Calu3 (cell line): ENCODE measurements at regions not wholly inside any gene's neighbourhood (a gene's known extent, or its start where the extent isn't known, plus 50 kb on each side); places are given as distances from the start of the nearest gene placed in this dataset.

Experiments used
- BruUV-seq: library from RNA; stranded (reverse); fragments of 400-500 nt; replicated peaks from 2 replicates; lab custom pipeline; 2021; lab: Mats Ljungman, UMichigan
- CTCF ChIA-PET: fragments of 300-600 bp; sonication (Branson Sonifier 250); formaldehyde crosslinking; loops from one replicate; lab custom pipeline; 2022; ENCODE audit warnings: antibody characterized with exemption; lab: Charles Lee
- DNase-seq: peaks from one replicate; pipeline ENCODE4 v3.0.0; 2022
- H3K27ac Mint-ChIP-seq: one replicate; pipeline ENCODE4 v1.8.0; 2022; ENCODE audit warnings: mixed read lengths; ENCODE audit not compliant: unreplicated experiment
- H3K27me3 Mint-ChIP-seq: one replicate; pipeline ENCODE4 v1.8.0; 2022; ENCODE audit warnings: mixed read lengths; ENCODE audit not compliant: unreplicated experiment
- H3K36me3 Mint-ChIP-seq: one replicate; pipeline ENCODE4 v1.8.0; 2022; ENCODE audit warnings: mild to moderate bottlenecking, moderate library complexity, mixed read lengths; ENCODE audit not compliant: insufficient read depth, unreplicated experiment
- H3K4me1 Mint-ChIP-seq: one replicate; pipeline ENCODE4 v1.8.0; 2022; ENCODE audit warnings: mild to moderate bottlenecking, low read depth, mixed read lengths; ENCODE audit not compliant: unreplicated experiment
- H3K4me3 Mint-ChIP-seq: one replicate; pipeline ENCODE4 v1.8.0; 2022; ENCODE audit warnings: mild to moderate bottlenecking, low read depth, moderate library complexity, mixed read lengths; ENCODE audit not compliant: unreplicated experiment
- H3K9me3 Mint-ChIP-seq: one replicate; pipeline ENCODE4 v1.8.0; 2022; ENCODE audit warnings: low read depth, mixed read lengths; ENCODE audit not compliant: unreplicated experiment
- intact Hi-C: fragments of 100-400 bp; cut with micrococcal nuclease; formaldehyde crosslinking; loops from one replicate; pipeline ENCODE4 v1.10.0; 2022; ENCODE audit not compliant: unreplicated experiment
- TF ChIP-seq, protein P1 (sequence below): fragments of 200-600 bp; IDR thresholded peaks from one replicate; pipeline ENCODE4 v1.8.0; 2022; ENCODE audit warnings: antibody characterized with exemption; ENCODE audit not compliant: unreplicated experiment

DNA sequence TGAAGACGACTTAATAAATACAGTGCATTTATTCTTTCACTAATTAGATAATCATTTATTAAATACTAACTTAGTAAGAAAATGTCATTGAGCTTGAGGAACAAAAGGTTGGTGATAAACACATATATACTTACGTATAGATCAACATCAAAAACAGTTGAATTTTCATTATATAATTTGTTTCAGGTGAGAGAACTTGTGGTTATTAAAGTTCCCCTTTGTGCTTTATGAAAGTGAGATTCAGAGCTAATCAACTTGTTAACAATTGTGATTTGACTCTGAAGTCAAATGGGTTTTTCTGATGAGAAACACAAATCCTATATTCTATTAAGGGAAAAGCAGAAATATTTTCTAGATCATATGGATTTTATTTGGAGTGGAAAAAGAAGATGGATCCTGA lies 524.0 kb downstream of the SOX11 start:
- Mint-ChIP-seq H3K27me3 (no peaks in the 10 kb centered on the region), H3K4me3 (no peak overlapping the region), H3K27ac (no peak overlapping the region), H3K36me3 (no peaks in the 10 kb centered on the region), H3K9me3 (no peaks in the 10 kb centered on the region), H3K4me1 (no peaks in the 10 kb centered on the region)
- intact Hi-C loops, result no loop called here
- TF ChIP-seq, protein P1, sequence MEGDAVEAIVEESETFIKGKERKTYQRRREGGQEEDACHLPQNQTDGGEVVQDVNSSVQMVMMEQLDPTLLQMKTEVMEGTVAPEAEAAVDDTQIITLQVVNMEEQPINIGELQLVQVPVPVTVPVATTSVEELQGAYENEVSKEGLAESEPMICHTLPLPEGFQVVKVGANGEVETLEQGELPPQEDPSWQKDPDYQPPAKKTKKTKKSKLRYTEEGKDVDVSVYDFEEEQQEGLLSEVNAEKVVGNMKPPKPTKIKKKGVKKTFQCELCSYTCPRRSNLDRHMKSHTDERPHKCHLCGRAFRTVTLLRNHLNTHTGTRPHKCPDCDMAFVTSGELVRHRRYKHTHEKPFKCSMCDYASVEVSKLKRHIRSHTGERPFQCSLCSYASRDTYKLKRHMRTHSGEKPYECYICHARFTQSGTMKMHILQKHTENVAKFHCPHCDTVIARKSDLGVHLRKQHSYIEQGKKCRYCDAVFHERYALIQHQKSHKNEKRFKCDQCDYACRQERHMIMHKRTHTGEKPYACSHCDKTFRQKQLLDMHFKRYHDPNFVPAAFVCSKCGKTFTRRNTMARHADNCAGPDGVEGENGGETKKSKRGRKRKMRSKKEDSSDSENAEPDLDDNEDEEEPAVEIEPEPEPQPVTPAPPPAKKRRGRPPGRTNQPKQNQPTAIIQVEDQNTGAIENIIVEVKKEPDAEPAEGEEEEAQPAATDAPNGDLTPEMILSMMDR, result no peak
- no peak for DNase-seq
- no TSS peak for BruUV-seq
- CTCF ChIA-PET, result no interaction called here

DNA sequence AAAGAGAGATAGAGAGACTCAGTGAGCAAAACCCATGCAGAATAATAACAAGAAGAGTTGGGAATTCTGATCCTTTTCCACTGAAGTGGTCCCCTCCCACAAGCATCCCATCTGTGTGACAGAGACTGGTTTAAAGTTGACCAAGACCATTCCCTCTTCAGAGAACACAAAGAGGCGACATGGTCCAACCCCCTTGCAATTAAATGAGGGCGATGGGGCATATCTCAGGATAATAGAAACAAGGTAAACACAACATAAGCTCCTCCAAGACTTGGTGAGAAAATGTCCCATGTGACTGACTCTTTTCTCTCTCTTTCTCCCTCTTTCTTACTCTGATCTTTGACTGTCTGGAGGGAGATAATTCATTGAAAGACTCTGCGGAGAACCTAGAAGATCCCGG lies 526.7 kb downstream of the SOX11 start:
- Mint-ChIP-seq H3K27me3 (no peaks in the 10 kb centered on the region), H3K4me1 (no peaks in the 10 kb centered on the region), H3K4me3 (no peak overlapping the region), H3K36me3 (no peaks in the 10 kb centered on the region), H3K9me3 (no peaks in the 10 kb centered on the region), H3K27ac (no peak overlapping the region)
- BruUV-seq, result no TSS peak
- intact Hi-C loops, result no loop called here
- TF ChIP-seq, protein P1, result no peak
- DNase-seq, result no peak
- CTCF ChIA-PET, result no interaction called here

DNA sequence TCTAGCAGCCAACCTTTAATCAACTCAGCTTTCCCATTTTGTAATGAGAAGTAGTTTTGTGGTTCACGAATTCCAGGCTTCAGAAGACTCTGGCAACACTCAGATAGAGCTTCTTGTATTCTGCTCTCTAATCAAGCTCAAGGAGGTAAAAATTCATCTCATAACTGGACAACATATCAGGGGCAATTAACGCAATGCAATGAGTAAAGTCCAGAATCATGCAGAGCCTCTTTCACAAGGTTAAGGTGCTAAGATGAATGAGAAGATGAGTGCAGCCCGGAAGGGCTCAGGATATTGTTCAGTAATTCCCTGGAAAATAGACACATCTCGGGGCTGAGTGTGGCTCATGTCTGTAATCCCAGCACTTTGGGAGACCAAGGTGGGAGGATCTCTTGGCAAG lies 527.7 kb downstream of the SOX11 start:
- no peak for DNase-seq
- intact Hi-C loops, result no loop called here
- CTCF ChIA-PET, result no interaction called here
- Mint-ChIP-seq H3K4me3 (no peak overlapping the region), H3K27ac (no peak overlapping the region), H3K9me3 (no peaks in the 10 kb centered on the region), H3K36me3 (no peaks in the 10 kb centered on the region), H3K27me3 (no peaks in the 10 kb centered on the region), H3K4me1 (no peaks in the 10 kb centered on the region)
- no TSS peak for BruUV-seq
- TF ChIP-seq, protein P1, result no peak

- Mint-ChIP-seq H3K4me3 (no peak overlapping the region), H3K27me3 (no peaks in the 10 kb centered on the region), H3K36me3 (no peaks in the 10 kb centered on the region), H3K9me3 (no peaks in the 10 kb centered on the region), H3K27ac (no peak overlapping the region), H3K4me1 (no peaks in the 10 kb centered on the region)
- CTCF ChIA-PET, result no interaction called here
- DNase-seq, result no peak
- BruUV-seq, result no TSS peak
- TF ChIP-seq, protein P1, result no peak
- intact Hi-C loops, result no loop called here
Measured at GRCh38 chr2:6222296-6222695, 530.1 kb downstream of the SOX11 start.

DNA sequence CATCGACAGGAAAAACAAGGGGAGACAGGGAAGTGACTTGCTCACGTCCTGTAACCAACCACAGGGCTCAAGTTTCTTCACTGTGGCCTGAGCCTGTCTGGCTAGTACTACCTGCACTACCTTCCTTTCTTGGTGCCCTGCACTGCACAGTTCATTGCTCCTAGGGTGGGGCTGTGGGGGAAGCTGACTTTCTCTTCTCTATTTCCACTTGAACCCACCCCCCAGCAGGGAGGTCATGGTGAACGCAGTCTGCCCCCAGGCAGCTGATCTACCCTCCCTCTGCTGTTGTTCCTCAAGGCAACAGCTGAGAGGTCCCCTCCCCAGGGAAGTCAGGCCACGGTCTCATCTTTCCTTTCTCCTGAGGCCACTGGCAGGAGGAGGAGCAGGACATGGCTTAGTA lies 532.1 kb downstream of the SOX11 start:
- DNase-seq, result no peak
- Mint-ChIP-seq H3K9me3 (no peaks in the 10 kb centered on the region), H3K4me1 (no peaks in the 10 kb centered on the region), H3K36me3 (no peaks in the 10 kb centered on the region), H3K4me3 (no peak overlapping the region), H3K27me3 (no peaks in the 10 kb centered on the region), H3K27ac (no peak overlapping the region)
- BruUV-seq, result no TSS peak
- intact Hi-C loops, result no loop called here
- TF ChIP-seq, protein P1, result no peak
- CTCF ChIA-PET, result no interaction called here
